ENCODE measurements at regions not wholly inside any gene's neighbourhood (a gene's known extent, or its start where the extent isn't known, plus 50 kb on each side); places are given as distances from the start of the nearest gene placed in this dataset.

DNA sequence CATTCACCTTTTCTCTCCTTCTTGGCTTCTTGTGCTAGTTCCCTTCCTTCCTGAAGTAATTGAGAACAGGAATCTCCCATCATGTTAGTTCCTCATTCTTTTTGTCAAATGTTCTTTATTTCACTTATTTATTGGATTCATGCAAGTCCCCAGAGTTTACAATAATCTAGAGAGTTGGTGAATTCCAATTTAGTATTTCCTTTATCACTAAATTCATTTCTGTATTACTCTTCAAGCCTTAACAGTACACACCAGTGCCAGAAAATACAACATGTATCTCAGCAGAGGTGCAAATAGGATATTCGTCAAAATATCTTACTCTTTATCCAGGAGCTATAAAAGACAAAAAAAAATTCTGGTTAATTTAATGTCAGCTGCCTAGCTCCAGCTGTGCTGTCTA, 121.9 kb upstream of the SETBP1 start:
- BruUV-seq (replicated peaks): no TSS peak
- DNase-seq: no peak
- Mint-ChIP-seq H3K27me3 (ENCODE audit: unreplicated experiment) (no peaks in the 10 kb centered on the region), H3K27ac (ENCODE audit: unreplicated experiment) (no peak overlapping the region), H3K4me1 (ENCODE audit: low read depth, unreplicated experiment) (no peaks in the 10 kb centered on the region), H3K9me3 (ENCODE audit: low read depth, unreplicated experiment) (no peaks in the 10 kb centered on the region), H3K36me3 (ENCODE audit: insufficient read depth, unreplicated experiment) (no peaks in the 10 kb centered on the region), H3K4me3 (ENCODE audit: low read depth, unreplicated experiment) (no peak overlapping the region)
- CTCF ChIA-PET: no interaction called here
- intact Hi-C loops (cut with micrococcal nuclease; ENCODE audit: unreplicated experiment): loop anchor here (5.0 kb wide), 1 partner anchor 189 kb away; no protein-coding TSS in a partner anchor
- TF ChIP-seq, protein P1, sequence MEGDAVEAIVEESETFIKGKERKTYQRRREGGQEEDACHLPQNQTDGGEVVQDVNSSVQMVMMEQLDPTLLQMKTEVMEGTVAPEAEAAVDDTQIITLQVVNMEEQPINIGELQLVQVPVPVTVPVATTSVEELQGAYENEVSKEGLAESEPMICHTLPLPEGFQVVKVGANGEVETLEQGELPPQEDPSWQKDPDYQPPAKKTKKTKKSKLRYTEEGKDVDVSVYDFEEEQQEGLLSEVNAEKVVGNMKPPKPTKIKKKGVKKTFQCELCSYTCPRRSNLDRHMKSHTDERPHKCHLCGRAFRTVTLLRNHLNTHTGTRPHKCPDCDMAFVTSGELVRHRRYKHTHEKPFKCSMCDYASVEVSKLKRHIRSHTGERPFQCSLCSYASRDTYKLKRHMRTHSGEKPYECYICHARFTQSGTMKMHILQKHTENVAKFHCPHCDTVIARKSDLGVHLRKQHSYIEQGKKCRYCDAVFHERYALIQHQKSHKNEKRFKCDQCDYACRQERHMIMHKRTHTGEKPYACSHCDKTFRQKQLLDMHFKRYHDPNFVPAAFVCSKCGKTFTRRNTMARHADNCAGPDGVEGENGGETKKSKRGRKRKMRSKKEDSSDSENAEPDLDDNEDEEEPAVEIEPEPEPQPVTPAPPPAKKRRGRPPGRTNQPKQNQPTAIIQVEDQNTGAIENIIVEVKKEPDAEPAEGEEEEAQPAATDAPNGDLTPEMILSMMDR (IDR thresholded peaks at IDR 0.05; ENCODE audit: unreplicated experiment): no peak

DNA sequence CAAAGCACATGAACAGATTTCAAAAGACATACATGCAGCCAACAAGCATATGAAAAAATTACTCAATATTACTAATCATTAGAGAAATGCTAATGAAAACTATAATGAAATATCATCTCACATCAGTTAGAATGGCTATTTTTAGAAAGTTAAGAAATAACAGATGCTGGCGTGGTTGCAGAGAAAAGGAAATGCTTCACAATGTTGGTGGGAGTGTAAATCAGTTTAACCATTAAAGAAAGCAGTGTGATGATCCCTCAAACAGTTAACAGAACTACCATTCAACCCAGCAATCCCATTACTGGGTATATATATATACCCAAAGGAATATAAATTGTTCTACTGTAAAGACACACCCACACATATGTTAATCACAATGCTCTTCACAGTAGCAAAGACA, 117.7 kb upstream of the SETBP1 start:
- intact Hi-C loops (cut with micrococcal nuclease; ENCODE audit: unreplicated experiment): loop anchor here (10.0 kb wide), 1 partner anchor 218 kb away; no protein-coding TSS in a partner anchor
- BruUV-seq (replicated peaks): no TSS peak
- no peak overlapping the region for H3K4me3 Mint-ChIP-seq (ENCODE audit: low read depth, unreplicated experiment)
- H3K9me3 Mint-ChIP-seq (ENCODE audit: low read depth, unreplicated experiment): no peaks in the 10 kb centered on the region
- DNase-seq: no peak
- no peaks in the 10 kb centered on the region for H3K4me1 Mint-ChIP-seq (ENCODE audit: low read depth, unreplicated experiment)
- H3K27ac Mint-ChIP-seq (ENCODE audit: unreplicated experiment): no peak overlapping the region
- CTCF ChIA-PET: no interaction called here
- TF ChIP-seq, protein P1 (IDR thresholded peaks at IDR 0.05; ENCODE audit: unreplicated experiment): no peak
- no peaks in the 10 kb centered on the region for H3K36me3 Mint-ChIP-seq (ENCODE audit: insufficient read depth, unreplicated experiment)
- no peaks in the 10 kb centered on the region for H3K27me3 Mint-ChIP-seq (ENCODE audit: unreplicated experiment)

DNA sequence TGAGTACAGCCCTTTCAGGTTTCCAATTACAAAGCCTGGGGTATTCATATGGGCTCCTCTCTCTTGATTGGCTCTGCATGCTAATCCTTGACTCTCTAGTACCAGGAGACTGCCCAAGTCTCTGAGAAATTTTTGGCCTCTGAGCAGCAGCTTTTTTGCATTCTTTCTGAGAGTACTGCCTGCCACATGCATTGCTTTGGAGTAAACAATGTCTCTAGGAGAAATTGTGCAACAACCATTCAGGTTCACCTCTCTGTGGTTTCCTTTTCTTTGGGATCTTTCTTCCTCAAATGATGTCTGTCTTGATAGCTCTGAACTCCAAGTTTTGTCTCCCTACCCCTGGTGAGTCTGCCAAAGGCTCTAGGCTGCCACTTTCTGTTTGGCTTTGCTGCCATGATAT, 115.8 kb upstream of the SETBP1 start:
- H3K4me1 Mint-ChIP-seq (ENCODE audit: low read depth, unreplicated experiment): no peaks in the 10 kb centered on the region
- no TSS peak for BruUV-seq (replicated peaks)
- no peaks in the 10 kb centered on the region for H3K36me3 Mint-ChIP-seq (ENCODE audit: insufficient read depth, unreplicated experiment)
- CTCF ChIA-PET: interaction anchor here (0.6 kb wide), 1 partner anchor 608 kb away, joined by 3 read pairs; no protein-coding TSS in a partner anchor
- no peaks in the 10 kb centered on the region for H3K27me3 Mint-ChIP-seq (ENCODE audit: unreplicated experiment)
- TF ChIP-seq, protein P1 (IDR thresholded peaks at IDR 0.05; ENCODE audit: unreplicated experiment): no peak
- intact Hi-C loops (cut with micrococcal nuclease; ENCODE audit: unreplicated experiment): loop anchor here (10.0 kb wide), 1 partner anchor 220 kb away; no protein-coding TSS in a partner anchor
- H3K9me3 Mint-ChIP-seq (ENCODE audit: low read depth, unreplicated experiment): no peaks in the 10 kb centered on the region
- H3K27ac Mint-ChIP-seq (ENCODE audit: unreplicated experiment): no peak overlapping the region
- no peak for DNase-seq
- H3K4me3 Mint-ChIP-seq (ENCODE audit: low read depth, unreplicated experiment): no peak overlapping the region

DNA sequence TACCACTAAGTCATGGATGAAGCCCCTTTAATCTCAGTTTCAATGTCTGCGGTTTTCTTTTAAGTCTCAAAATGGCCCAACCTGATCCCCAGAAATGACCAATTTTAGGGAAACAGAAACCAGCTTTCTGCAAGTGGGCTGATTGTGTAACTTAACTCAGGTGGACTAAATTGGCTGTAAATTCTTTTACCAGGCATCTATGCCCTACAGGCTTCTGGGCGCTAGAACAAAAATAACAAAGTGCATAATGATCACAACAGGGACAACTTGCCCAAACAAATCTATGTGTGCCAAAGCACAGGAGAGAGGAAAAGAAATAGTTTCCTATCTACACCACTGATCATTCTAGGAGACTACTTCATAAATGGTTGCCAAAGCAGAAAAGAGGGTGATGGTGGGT, 112.3 kb upstream of the SETBP1 start:
- Mint-ChIP-seq H3K27ac (ENCODE audit: unreplicated experiment) (no peak overlapping the region), H3K4me3 (ENCODE audit: low read depth, unreplicated experiment) (no peak overlapping the region), H3K27me3 (ENCODE audit: unreplicated experiment) (no peaks in the 10 kb centered on the region), H3K9me3 (ENCODE audit: low read depth, unreplicated experiment) (no peaks in the 10 kb centered on the region), H3K36me3 (ENCODE audit: insufficient read depth, unreplicated experiment) (no peaks in the 10 kb centered on the region), H3K4me1 (ENCODE audit: low read depth, unreplicated experiment) (no peaks in the 10 kb centered on the region)
- no peak for DNase-seq
- CTCF ChIA-PET: interaction anchor here (0.7 kb wide), 1 partner anchor 18 kb away, joined by 3 read pairs; no protein-coding TSS in a partner anchor
- intact Hi-C loops (cut with micrococcal nuclease; ENCODE audit: unreplicated experiment): loop anchor here (10.0 kb wide), 1 partner anchor 224 kb away; no protein-coding TSS in a partner anchor
- no TSS peak for BruUV-seq (replicated peaks)
- TF ChIP-seq, protein P1 (IDR thresholded peaks at IDR 0.05; ENCODE audit: unreplicated experiment): no peak
